ENCODE measurements at regions not wholly inside any gene's neighbourhood (a gene's known extent, or its start where the extent isn't known, plus 50 kb on each side); places are given as distances from the start of the nearest gene placed in this dataset.
A peak's percentile ranks its signal among the peaks of the same experiment; 100 is the strongest.
"Not testable (repeated sequence)": the region's sequence is repeated elsewhere in the genome, so short reads cannot be mapped to it uniquely, and the experiment has no call there.

GRCh38 chr2:88925770-88926462, 234.4 kb downstream of the RPIA start:
- DNase-seq (ENCODE audit: low spot score) = no peak

GRCh38 chr2:88927128-88927527, 235.7 kb downstream of the RPIA start:
- no peak for DNase-seq (ENCODE audit: low spot score)

GRCh38 chr2:88930659-88931058, 239.2 kb downstream of the RPIA start:
- no peak for DNase-seq (ENCODE audit: low spot score)

GRCh38 chr2:88932686-88933085, 241.2 kb downstream of the RPIA start:
- DNase-seq (ENCODE audit: low spot score) = no peak

- DNase-seq (ENCODE audit: low spot score) = no peak
Measured at GRCh38 chr2:88933091-88933490, 241.6 kb downstream of the RPIA start.

GRCh38 chr2:88933980-88934379, 242.5 kb downstream of the RPIA start:
- DNase-seq (ENCODE audit: low spot score) = peak; percentile 15

GRCh38 chr2:88941178-88941577, 249.7 kb downstream of the RPIA start:
- not testable (repeated sequence) for DNase-seq (ENCODE audit: low spot score)

- DNase-seq (ENCODE audit: low spot score) = no peak
Measured at GRCh38 chr2:88942798-88943197, 251.3 kb downstream of the RPIA start.

GRCh38 chr2:88949336-88949735, 257.9 kb downstream of the RPIA start:
- DNase-seq (ENCODE audit: low spot score) = no peak

GRCh38 chr2:88950010-88950409, 258.5 kb downstream of the RPIA start:
- DNase-seq (ENCODE audit: low spot score) = no peak

GRCh38 chr2:88955607-88956006, 264.1 kb downstream of the RPIA start:
- no peak for DNase-seq (ENCODE audit: low spot score)

- DNase-seq (ENCODE audit: low spot score) = no peak
Measured at GRCh38 chr2:88959480-88960204, 268.2 kb downstream of the RPIA start.

- not testable (repeated sequence) for DNase-seq (ENCODE audit: low spot score)
Measured at GRCh38 chr2:88961323-88961722, 269.9 kb downstream of the RPIA start.

GRCh38 chr2:88967844-88968243, 276.4 kb downstream of the RPIA start:
- DNase-seq (ENCODE audit: low spot score) = no peak

- DNase-seq (ENCODE audit: low spot score) = not testable (repeated sequence)
Measured at GRCh38 chr2:88978011-88978410, 286.5 kb downstream of the RPIA start.

GRCh38 chr2:88978446-88978845, 287.0 kb downstream of the RPIA start:
- not testable (repeated sequence) for DNase-seq (ENCODE audit: low spot score)

- not testable (repeated sequence) for DNase-seq (ENCODE audit: low spot score)
Measured at GRCh38 chr2:88984079-88984478, 292.6 kb downstream of the RPIA start.

GRCh38 chr2:88986721-88987330, 295.4 kb downstream of the RPIA start:
- not testable (repeated sequence) for DNase-seq (ENCODE audit: low spot score)

- DNase-seq (ENCODE audit: low spot score) = not testable (repeated sequence)
Measured at GRCh38 chr2:88988617-88989016, 297.1 kb downstream of the RPIA start.

GRCh38 chr2:88992819-88993218, 301.3 kb downstream of the RPIA start:
- DNase-seq (ENCODE audit: low spot score) = not testable (repeated sequence)

- not testable (repeated sequence) for DNase-seq (ENCODE audit: low spot score)
Measured at GRCh38 chr2:88994856-88995255, 303.4 kb downstream of the RPIA start.

- DNase-seq (ENCODE audit: low spot score) = not testable (repeated sequence)
Measured at GRCh38 chr2:88996588-88996987, 305.1 kb downstream of the RPIA start.

- no peak for DNase-seq (ENCODE audit: low spot score)
Measured at GRCh38 chr2:88999365-88999764, 307.9 kb downstream of the RPIA start.

Measured in HuH-7 (cell line).